Omental fat pad (tissue), 3 donors: ENCODE measurements at regions not wholly inside any gene's neighbourhood (a gene's known extent, or its start where the extent isn't known, plus 50 kb on each side); places are given as distances from the start of the nearest gene placed in this dataset.
"Not testable (repeated sequence)": the region's sequence is repeated elsewhere in the genome, so short reads cannot be mapped to it uniquely, and the experiment has no call there.

Experiments used
- ATAC-seq: fragments of 150-250 bp; one replicate; pipeline ENCODE4 v1.9.1; 2016; ENCODE audit warnings: mild to moderate bottlenecking, moderate library complexity; ENCODE audit not compliant: low FRiP score
- DNase-seq: peaks from one replicate; pipeline ENCODE4 v3.0.0-alpha.2; 2019; ENCODE audit warnings: low spot score
- CTCF ChIP-seq, 3 donors: fragments of 450-650 bp; IDR thresholded peaks; one replicate each; pipeline ENCODE4 v1.5.1; 2016 to 2017; ENCODE audit warnings: antibody characterized with exemption in 3 of 3, mild to moderate bottlenecking in 3 of 3, moderate library complexity in 2 of 3

DNA sequence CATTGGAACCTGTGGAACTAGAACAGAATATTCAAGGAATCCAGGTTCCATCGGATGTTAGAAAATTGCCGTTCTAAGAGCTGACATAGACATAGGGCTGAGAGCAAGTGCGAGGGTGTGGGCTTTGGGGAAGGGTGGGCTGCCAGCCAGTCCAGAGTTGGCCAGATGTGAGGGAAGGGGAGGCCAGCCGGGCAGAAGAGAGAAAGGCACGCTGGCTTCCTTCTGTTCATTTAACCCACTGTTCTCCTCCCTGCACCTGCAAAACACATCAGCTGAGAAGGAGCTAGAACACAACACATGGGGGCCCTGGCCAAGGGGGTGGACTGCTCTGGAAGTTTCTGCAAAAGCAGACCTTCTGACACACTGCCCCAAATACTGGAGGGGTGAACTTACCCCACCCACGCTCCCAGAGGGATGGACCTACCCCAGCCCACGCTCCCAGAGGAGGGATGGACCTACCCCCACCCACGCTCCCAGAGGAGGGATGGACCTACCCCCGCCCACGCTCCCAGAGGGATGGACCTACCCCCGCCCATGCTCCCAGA is 98.0 kb downstream of the SHANK2 start:
- TF ChIP-seq CTCF (IDR thresholded peaks at IDR 0.05): no peak
- ATAC-seq (no peak), DNase-seq (no peak)

DNA sequence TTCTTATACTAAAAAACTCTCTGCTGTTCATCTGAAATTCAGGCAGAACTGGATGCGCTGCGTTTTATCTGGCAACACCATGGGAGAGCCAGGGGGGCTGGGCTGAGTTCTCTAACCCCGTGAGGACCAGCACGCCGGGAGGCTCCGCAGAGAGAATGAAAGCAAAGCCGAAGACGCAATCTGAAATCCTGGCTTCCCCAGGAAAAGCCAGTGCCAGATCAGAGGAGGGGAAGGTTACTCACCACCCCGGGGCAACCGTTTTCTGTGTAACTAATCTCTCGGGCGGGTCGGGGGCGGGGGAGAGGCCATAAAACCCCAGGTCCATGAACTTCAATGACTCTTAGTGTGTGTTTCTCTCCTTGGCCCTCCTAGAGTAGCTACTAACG is 99.4 kb downstream of the SHANK2 start:
- no peak for ATAC-seq
- no peak for TF ChIP-seq CTCF (IDR thresholded peaks at IDR 0.05)
- peak; percentile 25 for DNase-seq

DNA sequence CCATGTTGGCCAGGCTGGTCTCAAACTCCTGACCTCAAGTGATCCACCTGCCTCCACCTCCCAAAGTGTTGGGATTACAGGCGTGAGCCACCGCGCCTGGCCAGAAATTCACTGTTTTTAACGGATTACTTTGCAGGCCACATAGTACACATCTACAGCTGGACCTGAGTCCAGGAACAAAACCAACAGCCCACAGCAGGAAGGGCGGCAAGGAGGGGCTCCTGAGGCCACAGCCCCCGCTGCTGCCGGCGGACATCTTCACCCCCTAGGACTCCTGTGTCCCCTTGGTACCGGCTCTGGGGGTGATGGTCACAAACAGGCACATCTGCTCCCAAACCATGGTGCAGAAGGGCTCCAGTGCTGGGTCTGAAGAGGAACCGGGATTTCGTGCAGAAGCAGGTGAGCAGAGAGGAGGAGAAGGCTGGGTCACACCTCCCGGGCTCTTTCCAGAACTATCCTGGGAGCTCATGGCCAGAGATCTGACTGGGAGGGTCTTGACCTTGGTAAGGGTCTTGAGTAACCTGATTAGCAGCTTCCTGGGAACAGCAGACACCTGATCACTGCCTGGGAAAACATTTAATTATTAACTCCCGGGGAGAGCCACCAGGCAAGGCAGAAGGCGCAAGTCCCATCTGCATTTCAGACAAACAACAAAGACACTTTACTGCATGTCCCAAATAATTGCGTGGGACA is 99.9 kb downstream of the SHANK2 start:
- DNase-seq, ATAC-seq: not testable (repeated sequence)

- no peak for DNase-seq
- no peak for TF ChIP-seq CTCF (IDR thresholded peaks at IDR 0.05)
- ATAC-seq: no peak
These were observed 100.8 kb downstream of the SHANK2 start for GRCh38 chr11:71151561-71151960.

DNA sequence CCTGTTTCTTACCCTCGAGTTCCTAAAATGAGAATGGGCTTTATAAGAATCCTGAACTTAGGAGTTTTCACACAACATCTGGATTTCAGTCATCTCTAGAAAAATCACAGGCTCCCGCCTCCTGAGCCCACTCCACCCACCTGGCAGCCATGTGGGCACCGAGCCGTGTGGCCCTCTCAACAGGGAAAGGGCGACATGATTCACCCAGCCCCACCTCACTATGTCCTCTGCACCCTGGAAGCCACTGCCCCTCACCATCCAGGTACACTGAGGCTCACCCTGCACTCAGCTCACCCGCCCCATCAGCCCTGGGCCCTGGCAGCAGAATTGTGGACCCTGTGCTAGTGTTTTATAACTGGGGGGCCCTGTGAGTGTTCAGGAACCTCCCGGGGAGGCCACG is 101.5 kb downstream of the SHANK2 start:
- TF ChIP-seq CTCF (IDR thresholded peaks at IDR 0.05): no peak

GRCh38 chr11:71148716-71149115 is 103.7 kb downstream of the SHANK2 start:
- DNase-seq: no peak
- no peak for ATAC-seq
- TF ChIP-seq CTCF (IDR thresholded peaks at IDR 0.05): no peak

More for the DNA sequence above, 101.5 kb downstream of the SHANK2 start:
- DNase-seq: no peak
- ATAC-seq: no peak

DNA sequence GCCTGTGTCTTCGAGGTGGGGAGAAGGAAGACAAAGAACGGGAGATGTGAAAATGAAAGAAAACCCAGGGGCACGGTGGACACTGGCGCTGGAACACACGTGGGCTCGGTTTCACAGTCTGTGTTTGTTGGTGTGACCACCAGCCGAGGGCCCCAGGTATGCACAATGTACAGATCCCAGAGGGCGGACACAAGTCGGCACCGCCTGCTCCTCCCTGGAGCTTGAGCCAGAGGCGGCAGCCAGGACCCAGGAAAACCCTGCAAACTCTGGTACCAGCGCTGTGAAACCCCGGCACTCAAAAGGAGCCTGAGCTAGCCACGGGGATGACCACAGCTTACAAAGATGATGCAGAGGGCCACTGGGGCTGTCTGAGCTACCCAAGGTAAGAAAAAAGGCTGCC is 105.0 kb downstream of the SHANK2 start:
- ATAC-seq: no peak
- TF ChIP-seq CTCF (IDR thresholded peaks at IDR 0.05): no peak
- no peak for DNase-seq
